ENCODE measurements at regions not wholly inside any gene's neighbourhood (a gene's known extent, or its start where the extent isn't known, plus 50 kb on each side); places are given as distances from the start of the nearest gene placed in this dataset.
A peak's percentile ranks its signal among the peaks of the same experiment; 100 is the strongest.
"Not testable (repeated sequence)": the region's sequence is repeated elsewhere in the genome, so short reads cannot be mapped to it uniquely, and the experiment has no call there.

GRCh38 chr13:65508338-65508737 is 1721.8 kb downstream of the PCDH9 start:
- no peak overlapping the region for H3K4me3 ChIP-seq
- H3K36me3 ChIP-seq (ENCODE audit: insufficient read depth, low read length): no peaks in the 10 kb centered on the region
- DNase-seq (ENCODE audit: low read depth, low spot score): no peak
- H3K9ac ChIP-seq (ENCODE audit: insufficient read length): no peak overlapping the region
- H3K9me3 ChIP-seq (ENCODE audit: low read depth, low read length): no peaks in the 10 kb centered on the region
- no peak overlapping the region for H3K27ac ChIP-seq
- no peak for TF ChIP-seq EZH2 (IDR thresholded peaks at IDR 0.05)
- TF ChIP-seq POLR2AphosphoS5 (IDR thresholded peaks at IDR 0.05; ENCODE audit: borderline replicate concordance, low read depth, low read length): no peak
- no peak for TF ChIP-seq FOXP2 (optimal IDR thresholded peaks at IDR 0.05; ENCODE audit: control extremely low read depth, extremely low read length, insufficient read depth)

- no peaks in the 10 kb centered on the region for H3K9me3 ChIP-seq (ENCODE audit: low read depth, low read length)
- no peak for DNase-seq (ENCODE audit: low read depth, low spot score)
- no peak overlapping the region for H3K9ac ChIP-seq (ENCODE audit: insufficient read length)
- no peak overlapping the region for H3K4me3 ChIP-seq
- H3K36me3 ChIP-seq (ENCODE audit: insufficient read depth, low read length): no peaks in the 10 kb centered on the region
- no peak overlapping the region for H3K27ac ChIP-seq
- TF ChIP-seq EZH2 (IDR thresholded peaks at IDR 0.05) (no peak), FOXP2 (optimal IDR thresholded peaks at IDR 0.05; ENCODE audit: control extremely low read depth, extremely low read length, insufficient read depth) (no peak), POLR2AphosphoS5 (IDR thresholded peaks at IDR 0.05; ENCODE audit: borderline replicate concordance, low read depth, low read length) (no peak)
Observed at GRCh38 chr13:65505941-65506340, 1724.2 kb downstream of the PCDH9 start.

- DNase-seq (ENCODE audit: low read depth, low spot score): no peak
- H3K36me3 ChIP-seq (ENCODE audit: insufficient read depth, low read length): no peaks in the 10 kb centered on the region
- no peak for TF ChIP-seq FOXP2 (optimal IDR thresholded peaks at IDR 0.05; ENCODE audit: control extremely low read depth, extremely low read length, insufficient read depth)
- TF ChIP-seq EZH2 (IDR thresholded peaks at IDR 0.05): no peak
- TF ChIP-seq POLR2AphosphoS5 (IDR thresholded peaks at IDR 0.05; ENCODE audit: borderline replicate concordance, low read depth, low read length): no peak
Observed at GRCh38 chr13:65504213-65504612, 1725.9 kb downstream of the PCDH9 start.

GRCh38 chr13:65500481-65500880 is 1729.7 kb downstream of the PCDH9 start:
- H3K36me3 ChIP-seq (ENCODE audit: insufficient read depth, low read length): no peaks in the 10 kb centered on the region
- H3K9ac ChIP-seq (ENCODE audit: insufficient read length): no peak overlapping the region
- H3K27ac ChIP-seq: no peak overlapping the region
- no peak for TF ChIP-seq FOXP2 (optimal IDR thresholded peaks at IDR 0.05; ENCODE audit: control extremely low read depth, extremely low read length, insufficient read depth)
- TF ChIP-seq EZH2 (IDR thresholded peaks at IDR 0.05): no peak
- no peak for TF ChIP-seq POLR2AphosphoS5 (IDR thresholded peaks at IDR 0.05; ENCODE audit: borderline replicate concordance, low read depth, low read length)
- H3K9me3 ChIP-seq (ENCODE audit: low read depth, low read length): no peaks in the 10 kb centered on the region
- no peak for DNase-seq (ENCODE audit: low read depth, low spot score)
- H3K4me3 ChIP-seq: no peak overlapping the region

More at GRCh38 chr13:65504213-65504612, 1725.9 kb downstream of the PCDH9 start:
- H3K9ac ChIP-seq (ENCODE audit: insufficient read length): no peak overlapping the region
- H3K4me3 ChIP-seq: no peak overlapping the region
- no peaks in the 10 kb centered on the region for H3K9me3 ChIP-seq (ENCODE audit: low read depth, low read length)
- no peak overlapping the region for H3K27ac ChIP-seq

GRCh38 chr13:65499256-65499655 is 1730.9 kb downstream of the PCDH9 start:
- Histone ChIP-seq H3K36me3 (ENCODE audit: insufficient read depth, low read length) (no peaks in the 10 kb centered on the region), H3K27ac (no peak overlapping the region), H3K9me3 (ENCODE audit: low read depth, low read length) (no peaks in the 10 kb centered on the region), H3K9ac (ENCODE audit: insufficient read length) (no peak overlapping the region), H3K4me3 (no peak overlapping the region)
- no peak for TF ChIP-seq POLR2AphosphoS5 (IDR thresholded peaks at IDR 0.05; ENCODE audit: borderline replicate concordance, low read depth, low read length)
- TF ChIP-seq FOXP2 (optimal IDR thresholded peaks at IDR 0.05; ENCODE audit: control extremely low read depth, extremely low read length, insufficient read depth): no peak
- TF ChIP-seq EZH2 (IDR thresholded peaks at IDR 0.05): no peak
- DNase-seq (ENCODE audit: low read depth, low spot score): no peak

GRCh38 chr13:65497265-65497664 is 1732.9 kb downstream of the PCDH9 start:
- Histone ChIP-seq H3K9me3 (ENCODE audit: low read depth, low read length) (no peaks in the 10 kb centered on the region), H3K36me3 (ENCODE audit: insufficient read depth, low read length) (no peaks in the 10 kb centered on the region), H3K27ac (no peak overlapping the region), H3K4me3 (no peak overlapping the region), H3K9ac (ENCODE audit: insufficient read length) (no peak overlapping the region)
- no peak for DNase-seq (ENCODE audit: low read depth, low spot score)
- TF ChIP-seq POLR2AphosphoS5 (IDR thresholded peaks at IDR 0.05; ENCODE audit: borderline replicate concordance, low read depth, low read length): no peak
- TF ChIP-seq EZH2 (IDR thresholded peaks at IDR 0.05): no peak
- TF ChIP-seq FOXP2 (optimal IDR thresholded peaks at IDR 0.05; ENCODE audit: control extremely low read depth, extremely low read length, insufficient read depth): no peak

GRCh38 chr13:65490725-65491124 is 1739.4 kb downstream of the PCDH9 start:
- H3K9me3 ChIP-seq (ENCODE audit: low read depth, low read length); H3K36me3 ChIP-seq (ENCODE audit: insufficient read depth, low read length); DNase-seq (ENCODE audit: low read depth, low spot score); H3K27ac ChIP-seq; H3K4me3 ChIP-seq; H3K9ac ChIP-seq (ENCODE audit: insufficient read length): not testable (repeated sequence)

- Histone ChIP-seq H3K9me3 (ENCODE audit: low read depth, low read length) (no peaks in the 10 kb centered on the region; the same call in 1 of the 2 replicates), H3K9ac (ENCODE audit: insufficient read length) (no peak overlapping the region), H3K36me3 (ENCODE audit: insufficient read depth, low read length) (no peaks in the 10 kb centered on the region), H3K27ac (no peak overlapping the region), H3K4me3 (no peak overlapping the region)
- no peak for DNase-seq (ENCODE audit: low read depth, low spot score)
- TF ChIP-seq FOXP2 (optimal IDR thresholded peaks at IDR 0.05; ENCODE audit: control extremely low read depth, extremely low read length, insufficient read depth) (no peak), EZH2 (IDR thresholded peaks at IDR 0.05) (no peak), POLR2AphosphoS5 (IDR thresholded peaks at IDR 0.05; ENCODE audit: borderline replicate concordance, low read depth, low read length) (no peak)
Observed at GRCh38 chr13:65488606-65489005, 1741.5 kb downstream of the PCDH9 start.

- Histone ChIP-seq H3K9me3 (ENCODE audit: low read depth, low read length) (no peaks in the 10 kb centered on the region), H3K27ac (0 out of 2 replicates have a peak overlapping the region, but pooled peaks have one; percentile 32), H3K9ac (ENCODE audit: insufficient read length) (no peak overlapping the region), H3K4me3 (no peak overlapping the region), H3K36me3 (ENCODE audit: insufficient read depth, low read length) (no peaks in the 10 kb centered on the region)
- no peak for DNase-seq (ENCODE audit: low read depth, low spot score)
- no peak for TF ChIP-seq FOXP2 (optimal IDR thresholded peaks at IDR 0.05; ENCODE audit: control extremely low read depth, extremely low read length, insufficient read depth)
- no peak for TF ChIP-seq EZH2 (IDR thresholded peaks at IDR 0.05)
- TF ChIP-seq POLR2AphosphoS5 (IDR thresholded peaks at IDR 0.05; ENCODE audit: borderline replicate concordance, low read depth, low read length): no peak
Observed at GRCh38 chr13:65479692-65480091, 1750.4 kb downstream of the PCDH9 start.
